Calu3 (cell line): ENCODE measurements at regions not wholly inside any gene's neighbourhood (a gene's known extent, or its start where the extent isn't known, plus 50 kb on each side); places are given as distances from the start of the nearest gene placed in this dataset.

Source experiments
- BruUV-seq: library from RNA; stranded (reverse); fragments of 400-500 nt; replicated peaks from 2 replicates; lab custom pipeline; 2021; lab: Mats Ljungman, UMichigan
- CTCF ChIA-PET: fragments of 300-600 bp; sonication (Branson Sonifier 250); formaldehyde crosslinking; loops from one replicate; lab custom pipeline; 2022; ENCODE audit warnings: antibody characterized with exemption; lab: Charles Lee
- DNase-seq: peaks from one replicate; pipeline ENCODE4 v3.0.0; 2022
- H3K27ac Mint-ChIP-seq: one replicate; pipeline ENCODE4 v1.8.0; 2022; ENCODE audit warnings: mixed read lengths; ENCODE audit not compliant: unreplicated experiment
- H3K27me3 Mint-ChIP-seq: one replicate; pipeline ENCODE4 v1.8.0; 2022; ENCODE audit warnings: mixed read lengths; ENCODE audit not compliant: unreplicated experiment
- H3K36me3 Mint-ChIP-seq: one replicate; pipeline ENCODE4 v1.8.0; 2022; ENCODE audit warnings: mild to moderate bottlenecking, moderate library complexity, mixed read lengths; ENCODE audit not compliant: insufficient read depth, unreplicated experiment
- H3K4me1 Mint-ChIP-seq: one replicate; pipeline ENCODE4 v1.8.0; 2022; ENCODE audit warnings: mild to moderate bottlenecking, low read depth, mixed read lengths; ENCODE audit not compliant: unreplicated experiment
- H3K4me3 Mint-ChIP-seq: one replicate; pipeline ENCODE4 v1.8.0; 2022; ENCODE audit warnings: mild to moderate bottlenecking, low read depth, moderate library complexity, mixed read lengths; ENCODE audit not compliant: unreplicated experiment
- H3K9me3 Mint-ChIP-seq: one replicate; pipeline ENCODE4 v1.8.0; 2022; ENCODE audit warnings: low read depth, mixed read lengths; ENCODE audit not compliant: unreplicated experiment
- CTCF ChIP-seq: fragments of 200-600 bp; IDR thresholded peaks from one replicate; pipeline ENCODE4 v1.8.0; 2022; ENCODE audit warnings: antibody characterized with exemption; ENCODE audit not compliant: unreplicated experiment
- intact Hi-C: fragments of 100-400 bp; cut with micrococcal nuclease; formaldehyde crosslinking; loops from one replicate; pipeline ENCODE4 v1.10.0; 2022; ENCODE audit not compliant: unreplicated experiment

DNA sequence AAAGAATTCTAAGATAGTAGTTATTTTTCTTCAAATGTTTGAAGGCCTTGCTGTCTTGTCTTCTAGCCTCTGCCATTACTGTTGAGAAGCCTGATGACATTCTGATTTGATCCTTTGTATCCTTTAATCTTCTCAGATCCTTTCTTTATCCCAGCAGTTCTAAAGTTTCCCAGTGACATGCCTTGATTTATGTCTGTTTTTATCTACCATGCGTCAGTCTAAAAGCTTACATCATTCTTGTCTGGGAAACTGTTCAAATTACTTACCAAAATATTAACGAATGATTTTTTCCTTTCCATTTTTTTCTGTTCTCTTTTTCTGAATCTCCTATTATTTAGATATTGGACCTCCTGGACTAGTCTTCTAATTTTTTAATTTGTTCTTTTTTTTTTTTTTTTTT is 78.3 kb upstream of the HELT start:
- no peak overlapping the region for H3K27ac Mint-ChIP-seq
- BruUV-seq = no TSS peak
- CTCF ChIA-PET = no interaction called here
- intact Hi-C loops = no loop called here
- no peaks in the 10 kb centered on the region for H3K36me3 Mint-ChIP-seq
- TF ChIP-seq CTCF = no peak
- no peaks in the 10 kb centered on the region for H3K27me3 Mint-ChIP-seq
- H3K4me1 Mint-ChIP-seq = peaks cover 3% of the 10 kb centered on the region
- no peak overlapping the region for H3K4me3 Mint-ChIP-seq
- no peaks in the 10 kb centered on the region for H3K9me3 Mint-ChIP-seq
- no peak for DNase-seq

- no peak overlapping the region for H3K4me3 Mint-ChIP-seq
- no peak for DNase-seq
- H3K36me3 Mint-ChIP-seq = no peaks in the 10 kb centered on the region
- no peaks in the 10 kb centered on the region for H3K9me3 Mint-ChIP-seq
- CTCF ChIA-PET = no interaction called here
- no peaks in the 10 kb centered on the region for H3K4me1 Mint-ChIP-seq
- no peak overlapping the region for H3K27ac Mint-ChIP-seq
- no peaks in the 10 kb centered on the region for H3K27me3 Mint-ChIP-seq
- BruUV-seq = no TSS peak
- no peak for TF ChIP-seq CTCF
- intact Hi-C loops = no loop called here
Measured at GRCh38 chr4:184940500-184940899, 77.8 kb upstream of the HELT start.

GRCh38 chr4:184941671-184942418 is 76.4 kb upstream of the HELT start:
- Mint-ChIP-seq H3K27me3 (peaks cover 10% of the 10 kb centered on the region), H3K4me1 (no peaks in the 10 kb centered on the region), H3K9me3 (no peaks in the 10 kb centered on the region), H3K4me3 (no peak overlapping the region), H3K36me3 (no peaks in the 10 kb centered on the region), H3K27ac (no peak overlapping the region)
- intact Hi-C loops = no loop called here
- BruUV-seq = no TSS peak
- CTCF ChIA-PET = no interaction called here
- no peak for TF ChIP-seq CTCF
- no peak for DNase-seq

- no peak overlapping the region for H3K27ac Mint-ChIP-seq
- BruUV-seq = no TSS peak
- intact Hi-C loops = no loop called here
- H3K4me3 Mint-ChIP-seq = no peak overlapping the region
- no peak for DNase-seq
- CTCF ChIA-PET = no interaction called here
- no peaks in the 10 kb centered on the region for H3K9me3 Mint-ChIP-seq
- peaks cover 19% of the 10 kb centered on the region for H3K27me3 Mint-ChIP-seq
- no peak for TF ChIP-seq CTCF
- no peaks in the 10 kb centered on the region for H3K4me1 Mint-ChIP-seq
- H3K36me3 Mint-ChIP-seq = no peaks in the 10 kb centered on the region
Measured at GRCh38 chr4:184942444-184943425, 75.6 kb upstream of the HELT start.
